Ishikawa (cell line): ENCODE measurements at regions not wholly inside any gene's neighbourhood (a gene's known extent, or its start where the extent isn't known, plus 50 kb on each side); places are given as distances from the start of the nearest gene placed in this dataset.

Experiments used
- CEBPB ChIP-seq: IDR thresholded peaks from 2 replicates; pipeline ENCODE4 v1.6.1; 2012
- EGR1 ChIP-seq: IDR thresholded peaks from 2 replicates; pipeline ENCODE4 v1.6.1; 2012
- EP300 ChIP-seq: IDR thresholded peaks from 2 replicates; pipeline ENCODE4 v1.6.1; 2012; ENCODE audit warnings: borderline replicate concordance
- NFIC ChIP-seq: IDR thresholded peaks from 2 replicates; pipeline ENCODE4 v1.6.1; 2012
- RAD21 ChIP-seq: IDR thresholded peaks from 2 replicates; pipeline ENCODE4 v1.6.1; 2012; ENCODE audit warnings: low read depth
- TAF1 ChIP-seq: IDR thresholded peaks from 2 replicates; pipeline ENCODE4 v1.6.1; 2012; ENCODE audit warnings: low read depth, mild to moderate bottlenecking
- TCF12 ChIP-seq: IDR thresholded peaks from 2 replicates; pipeline ENCODE4 v1.6.1; 2012; ENCODE audit warnings: low read depth
- TEAD4 ChIP-seq: IDR thresholded peaks from 2 replicates; pipeline ENCODE4 v1.6.1; 2012
- YY1 ChIP-seq: IDR thresholded peaks from 2 replicates; pipeline ENCODE4 v1.6.1; 2012; ENCODE audit warnings: low read depth
- ZBTB7A ChIP-seq: IDR thresholded peaks from 2 replicates; pipeline ENCODE4 v1.6.1; 2012; ENCODE audit warnings: low read depth
- TF ChIP-seq, protein P1 (sequence below): IDR thresholded peaks from 2 replicates; pipeline ENCODE4 v1.6.1; 2012
- TF ChIP-seq, protein P2 (sequence below): IDR thresholded peaks from 2 replicates; pipeline ENCODE4 v1.6.1; 2012

DNA sequence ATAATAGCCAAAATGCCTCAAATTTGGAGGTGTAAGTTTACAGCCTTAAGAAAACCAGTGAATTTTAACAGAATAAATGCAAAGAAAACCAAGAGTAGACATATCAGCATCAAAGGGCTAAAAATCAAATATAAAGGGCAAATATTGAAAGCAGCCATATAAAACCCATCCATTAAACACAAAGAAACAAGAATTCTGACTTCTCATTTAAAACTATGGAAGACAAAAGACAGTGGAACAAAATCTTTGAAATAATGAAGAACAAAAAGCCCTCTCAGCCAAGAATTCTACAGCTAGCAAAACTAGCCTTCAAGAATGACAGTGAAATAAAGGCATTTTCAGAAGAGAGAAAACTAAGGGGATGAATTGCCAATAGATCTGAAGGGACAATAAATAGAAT, 91.3 kb upstream of the FST start:
- no peak for TF ChIP-seq CEBPB
- TF ChIP-seq, protein P1, sequence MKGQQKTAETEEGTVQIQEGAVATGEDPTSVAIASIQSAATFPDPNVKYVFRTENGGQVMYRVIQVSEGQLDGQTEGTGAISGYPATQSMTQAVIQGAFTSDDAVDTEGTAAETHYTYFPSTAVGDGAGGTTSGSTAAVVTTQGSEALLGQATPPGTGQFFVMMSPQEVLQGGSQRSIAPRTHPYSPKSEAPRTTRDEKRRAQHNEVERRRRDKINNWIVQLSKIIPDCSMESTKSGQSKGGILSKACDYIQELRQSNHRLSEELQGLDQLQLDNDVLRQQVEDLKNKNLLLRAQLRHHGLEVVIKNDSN = no peak
- TF ChIP-seq EP300 = no peak
- TF ChIP-seq YY1 = no peak
- no peak for TF ChIP-seq NFIC
- no peak for TF ChIP-seq EGR1
- TF ChIP-seq TCF12 = no peak
- no peak for TF ChIP-seq RAD21
- no peak for TF ChIP-seq TEAD4
- no peak for TF ChIP-seq ZBTB7A
- TF ChIP-seq, protein P2, sequence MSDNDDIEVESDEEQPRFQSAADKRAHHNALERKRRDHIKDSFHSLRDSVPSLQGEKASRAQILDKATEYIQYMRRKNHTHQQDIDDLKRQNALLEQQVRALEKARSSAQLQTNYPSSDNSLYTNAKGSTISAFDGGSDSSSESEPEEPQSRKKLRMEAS = no peak
- TF ChIP-seq TAF1 = no peak
